Neuronal stem cell (in vitro differentiated cells): ENCODE measurements at regions not wholly inside any gene's neighbourhood (a gene's known extent, or its start where the extent isn't known, plus 50 kb on each side); places are given as distances from the start of the nearest gene placed in this dataset.

Source experiments
- DNase-seq: peaks from one replicate; pipeline ENCODE4 v3.0.0-alpha.2; 2013; ENCODE audit warnings: low spot score
- H2AFZ ChIP-seq: one replicate; pipeline ENCODE4 v1.6.1; 2013; ENCODE audit warnings: mild to moderate bottlenecking, low read length, inconsistent platforms
- H2AK5ac ChIP-seq: 2 replicates; pipeline ENCODE4 v1.6.1; 2013; ENCODE audit warnings: low read depth, mild to moderate bottlenecking, inconsistent platforms, low read length, moderate library complexity, mixed read lengths
- H2BK120ac ChIP-seq: 2 replicates; pipeline ENCODE4 v1.6.1; 2013; ENCODE audit warnings: low read depth, mild to moderate bottlenecking, inconsistent platforms, low read length, moderate library complexity, mixed read lengths
- H2BK12ac ChIP-seq: one replicate; pipeline ENCODE4 v1.6.1; 2013; ENCODE audit warnings: low read length, inconsistent platforms
- H2BK15ac ChIP-seq: 2 replicates; pipeline ENCODE4 v1.6.1; 2013; ENCODE audit warnings: mild to moderate bottlenecking, low read length, inconsistent platforms, mixed read lengths
- H2BK5ac ChIP-seq: one replicate; pipeline ENCODE4 v1.6.1; 2013; ENCODE audit warnings: inconsistent platforms, mild to moderate bottlenecking, low read length, moderate library complexity
- H3K14ac ChIP-seq: one replicate; pipeline ENCODE4 v1.6.1; 2013; ENCODE audit warnings: low read length, inconsistent platforms
- H3K18ac ChIP-seq: 2 replicates; pipeline ENCODE4 v1.6.1; 2013; ENCODE audit warnings: low read length, inconsistent platforms
- H3K23ac ChIP-seq: 2 replicates; pipeline ENCODE4 v1.6.1; 2013; ENCODE audit warnings: low read depth, mild to moderate bottlenecking, mixed read lengths, low read length, inconsistent platforms; ENCODE audit not compliant: poor library complexity
- H3K27ac ChIP-seq: replicated peaks from 3 replicates; pipeline ENCODE4 v1.5.1; 2013; ENCODE audit warnings: low read length, inconsistent platforms
- H3K27me3 ChIP-seq, 3 experiments: 2 replicates each; pipeline ENCODE4 v1.6.1; 2013; ENCODE audit warnings: low read length in 3 of 3, mild to moderate bottlenecking in 2 of 3, inconsistent platforms in 1 of 3, low read depth in 1 of 3, mixed read lengths in 1 of 3, moderate library complexity in 1 of 3; ENCODE audit not compliant: control insufficient read depth in 3 of 3, insufficient read depth in 3 of 3
- H3K36me3 ChIP-seq, 2 donors: replicated peaks in 1 of 2; 2 replicates each; pipeline ENCODE4 v1.6.1; 2013; ENCODE audit warnings: low read length in 2 of 2; ENCODE audit not compliant: control insufficient read depth in 2 of 2, insufficient read depth in 2 of 2
- H3K4ac ChIP-seq: 2 replicates; pipeline ENCODE4 v1.6.1; 2013; ENCODE audit warnings: inconsistent platforms, mild to moderate bottlenecking, low read length, moderate library complexity
- H3K4me1 ChIP-seq, 2 donors: 1 replicate in 1 of 2; 2 replicates in 1 of 2; pipeline ENCODE4 v1.6.1; 2013; ENCODE audit warnings: low read length in 2 of 2, low read depth in 1 of 2; ENCODE audit not compliant: control insufficient read depth in 2 of 2, insufficient read depth in 1 of 2
- H3K4me2 ChIP-seq: one replicate; pipeline ENCODE4 v1.6.1; 2013; ENCODE audit warnings: mild to moderate bottlenecking, low read length, inconsistent platforms; ENCODE audit not compliant: insufficient read depth, poor library complexity, severe bottlenecking
- H3K4me3 ChIP-seq, 2 donors: 2 replicates each; pipeline ENCODE4 v1.5.1; 2013; ENCODE audit warnings: low read length in 2 of 2, mild to moderate bottlenecking in 2 of 2, inconsistent platforms in 1 of 2, moderate library complexity in 1 of 2
- H3K79me1 ChIP-seq: one replicate; pipeline ENCODE4 v1.6.1; 2013; ENCODE audit warnings: low read depth, mild to moderate bottlenecking, inconsistent platforms, low read length, moderate library complexity
- H3K9ac ChIP-seq: one replicate; pipeline ENCODE4 v1.6.1; 2013; ENCODE audit warnings: mild to moderate bottlenecking, low read depth, low read length, inconsistent platforms; ENCODE audit not compliant: poor library complexity
- H3K9me3 ChIP-seq, 2 donors: replicated peaks in 1 of 2; 2 replicates each; pipeline versions ENCODE3 to v1.6.1; 2013; ENCODE audit warnings: low read length in 2 of 2, mild to moderate bottlenecking in 2 of 2, inconsistent platforms in 1 of 2, low read depth in 1 of 2, mixed read lengths in 1 of 2, moderate library complexity in 1 of 2; ENCODE audit not compliant: control insufficient read depth in 2 of 2, insufficient read depth in 1 of 2
- H4K8ac ChIP-seq: one replicate; pipeline ENCODE4 v1.6.1; 2013; ENCODE audit warnings: low read depth, mild to moderate bottlenecking, inconsistent platforms, low read length, moderate library complexity
- H4K91ac ChIP-seq: one replicate; pipeline ENCODE4 v1.6.1; 2013; ENCODE audit warnings: low read length, low read depth, mild to moderate bottlenecking, inconsistent platforms; ENCODE audit not compliant: poor library complexity
- WGBS, 2 donors: extraction: QIAGEN DNeasy Blood & Tissue Kit; methylation state at CpG; one replicate each; pipeline ENCODE4 v1.1.7; 2013; ENCODE audit warnings: missing lambda C conversion rate in 2 of 2, mixed read lengths in 1 of 2; ENCODE audit not compliant: insufficient read length in 2 of 2, insufficient replicate concordance in 1 of 2; ENCODE audit errors: extremely low coverage in 2 of 2; 5-methylcytosine and 5-hydroxymethylcytosine counted together

DNA sequence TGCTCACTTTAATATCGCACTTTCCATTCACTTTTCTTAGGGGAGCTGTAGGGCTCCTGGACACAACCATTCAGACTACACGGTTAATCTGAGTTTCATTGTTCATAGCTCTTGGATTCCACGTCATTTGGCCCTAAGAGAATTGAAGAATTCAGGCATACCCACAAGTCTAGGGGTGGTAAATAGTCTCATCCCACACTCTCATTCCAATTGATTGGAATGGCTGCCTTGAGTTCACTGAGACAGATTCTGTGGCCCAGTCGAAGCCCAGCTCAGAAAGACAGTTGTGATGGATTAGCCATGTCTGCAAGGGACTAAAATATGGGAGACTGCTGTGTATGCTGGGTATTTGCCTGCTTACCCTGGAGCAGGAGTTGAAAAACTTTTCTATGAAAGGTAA is 124.6 kb downstream of the TFCP2L1 start:
- Histone ChIP-seq H3K36me3 (no peaks in the 10 kb centered on the region), H3K23ac (no peak overlapping the region), H3K14ac (no peak overlapping the region), H4K91ac (no peak overlapping the region), H2AFZ (no peak overlapping the region), H3K4me1 (no peaks in the 10 kb centered on the region), H3K9ac (no peak overlapping the region), H3K9me3 (peaks cover 0 to 8% of the 10 kb centered on the region in 2 donors), H2BK120ac (no peak overlapping the region), H4K8ac (no peak overlapping the region), H2AK5ac (no peak overlapping the region), H2BK15ac (no peak overlapping the region), H3K27ac (no peak overlapping the region), H3K79me1 (no peaks in the 10 kb centered on the region), H3K18ac (no peak overlapping the region), H3K4ac (no peak overlapping the region), H2BK12ac (no peak overlapping the region), H2BK5ac (no peak overlapping the region), H3K4me2 (no peak overlapping the region), H3K27me3 (no peaks in the 10 kb centered on the region), H3K4me3 (no peak overlapping the region)
- no peak for DNase-seq
- WGBS, 2 donors: no CpG with 5 or more reads among the region's 4 CpGs

DNA sequence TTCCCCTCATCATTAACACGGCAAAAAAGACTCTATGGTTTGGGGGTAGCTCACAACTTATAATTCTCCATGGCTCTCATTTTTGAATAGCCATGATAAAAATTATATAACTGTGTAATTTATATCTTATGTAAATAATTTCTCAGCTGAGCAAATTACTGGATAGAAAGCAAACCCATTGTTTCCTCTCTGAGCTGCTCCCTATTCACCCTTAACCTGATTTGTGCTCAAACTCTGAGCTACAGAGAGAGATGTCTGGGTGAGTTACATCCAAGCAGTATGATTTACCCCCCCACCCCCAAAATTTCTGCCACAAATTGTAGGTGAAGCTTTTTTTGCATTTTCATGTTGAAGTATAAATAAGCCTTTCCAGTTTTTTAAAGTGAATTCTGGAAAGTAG is 123.7 kb downstream of the TFCP2L1 start:
- H2BK12ac ChIP-seq: no peak overlapping the region
- no peak overlapping the region for H3K23ac ChIP-seq
- H3K4me2 ChIP-seq: no peak overlapping the region
- no peaks in the 10 kb centered on the region for H3K4me1 ChIP-seq
- no CpG with 5 or more reads among the region's 1 CpG for WGBS, 2 donors
- DNase-seq: no peak
- H2AFZ ChIP-seq: no peak overlapping the region
- no peak overlapping the region for H2BK15ac ChIP-seq
- H2BK120ac ChIP-seq: no peak overlapping the region
- no peak overlapping the region for H2BK5ac ChIP-seq
- H4K91ac ChIP-seq: no peak overlapping the region
- no peak overlapping the region for H3K14ac ChIP-seq
- H3K79me1 ChIP-seq: no peaks in the 10 kb centered on the region
- no peak overlapping the region for H2AK5ac ChIP-seq
- no peak overlapping the region for H3K4me3 ChIP-seq
- H3K27me3 ChIP-seq: no peaks in the 10 kb centered on the region
- H3K27ac ChIP-seq: no peak overlapping the region
- no peaks in the 10 kb centered on the region for H3K36me3 ChIP-seq
- H3K9me3 ChIP-seq: peaks cover 0 to 8% of the 10 kb centered on the region in 2 donors
- no peak overlapping the region for H4K8ac ChIP-seq
- no peak overlapping the region for H3K18ac ChIP-seq
- no peak overlapping the region for H3K4ac ChIP-seq
- no peak overlapping the region for H3K9ac ChIP-seq

DNA sequence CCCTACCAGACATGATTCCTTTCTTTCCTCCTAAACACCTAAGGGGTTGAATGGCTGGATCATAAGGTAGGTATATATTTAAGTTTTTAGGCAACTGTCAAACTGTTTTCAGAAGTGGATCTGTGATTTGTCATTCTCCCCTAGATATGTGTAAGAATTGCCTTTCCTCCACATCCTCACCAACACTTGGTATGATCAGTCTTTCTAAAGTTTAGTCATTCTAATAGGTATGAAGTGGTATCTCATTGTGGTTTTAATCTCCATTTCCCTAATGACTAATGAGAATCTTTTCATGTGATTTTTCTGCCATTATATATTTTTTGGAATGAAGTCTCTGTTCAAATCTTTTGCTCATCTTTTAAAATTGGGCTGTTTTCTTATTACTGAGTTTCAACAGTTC is 122.1 kb downstream of the TFCP2L1 start:
- H2BK15ac ChIP-seq: no peak overlapping the region
- H3K18ac ChIP-seq: no peak overlapping the region
- no peak overlapping the region for H3K9ac ChIP-seq
- no peak overlapping the region for H3K23ac ChIP-seq
- no peak overlapping the region for H2BK120ac ChIP-seq
- no peak overlapping the region for H2BK12ac ChIP-seq
- no peaks in the 10 kb centered on the region for H3K4me1 ChIP-seq
- H3K4me3 ChIP-seq: no peak overlapping the region
- H2AK5ac ChIP-seq: no peak overlapping the region
- H3K27me3 ChIP-seq: no peaks in the 10 kb centered on the region
- H2AFZ ChIP-seq: no peak overlapping the region
- no peak overlapping the region for H3K4me2 ChIP-seq
- peaks cover 0 to 4% of the 10 kb centered on the region in 2 donors for H3K9me3 ChIP-seq
- H2BK5ac ChIP-seq: no peak overlapping the region
- DNase-seq: no peak
- H3K4ac ChIP-seq: no peak overlapping the region
- H3K36me3 ChIP-seq: no peaks in the 10 kb centered on the region
- no peak overlapping the region for H3K14ac ChIP-seq
- H4K8ac ChIP-seq: no peak overlapping the region
- no peak overlapping the region for H4K91ac ChIP-seq
- no peak overlapping the region for H3K27ac ChIP-seq
- H3K79me1 ChIP-seq: no peaks in the 10 kb centered on the region

DNA sequence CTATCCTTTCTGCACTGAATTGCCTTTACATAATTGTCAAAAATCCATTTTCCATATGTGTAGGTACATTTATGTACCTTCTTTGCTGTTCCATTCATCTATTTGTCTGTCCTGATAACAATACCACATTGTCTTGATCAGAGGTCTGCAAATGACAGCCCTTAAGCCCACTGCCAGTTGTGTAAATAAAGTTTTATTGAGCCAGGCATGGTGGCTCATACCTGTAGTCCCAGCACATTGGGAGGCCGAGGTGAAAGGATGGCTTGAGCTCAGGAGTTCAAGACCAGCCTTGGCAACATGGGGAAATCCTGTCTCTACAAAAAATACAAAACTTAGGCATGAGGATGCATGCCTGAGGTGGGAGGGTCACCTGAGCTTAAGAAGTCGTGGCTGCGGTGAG is 121.0 kb downstream of the TFCP2L1 start:
- H3K4ac ChIP-seq: no peak overlapping the region
- no peak overlapping the region for H4K8ac ChIP-seq
- no CpG with 5 or more reads among the region's 3 CpGs for WGBS, 2 donors
- H3K23ac ChIP-seq: no peak overlapping the region
- no peak for DNase-seq
- no peak overlapping the region for H2BK5ac ChIP-seq
- H3K9ac ChIP-seq: no peak overlapping the region
- H3K27ac ChIP-seq: no peak overlapping the region
- no peaks in the 10 kb centered on the region for H3K27me3 ChIP-seq
- H3K9me3 ChIP-seq: peaks cover 0 to under 1% of the 10 kb centered on the region in 2 donors
- H3K4me1 ChIP-seq: no peaks in the 10 kb centered on the region
- H2BK12ac ChIP-seq: no peak overlapping the region
- no peak overlapping the region for H3K14ac ChIP-seq
- H3K79me1 ChIP-seq: no peaks in the 10 kb centered on the region
- no peak overlapping the region for H3K18ac ChIP-seq
- no peak overlapping the region for H3K4me3 ChIP-seq
- no peak overlapping the region for H2AFZ ChIP-seq
- H2AK5ac ChIP-seq: no peak overlapping the region
- H2BK15ac ChIP-seq: no peak overlapping the region
- H2BK120ac ChIP-seq: no peak overlapping the region
- H3K4me2 ChIP-seq: no peak overlapping the region
- H4K91ac ChIP-seq: no peak overlapping the region
- no peaks in the 10 kb centered on the region for H3K36me3 ChIP-seq
